ENCODE measurements at regions not wholly inside any gene's neighbourhood (a gene's known extent, or its start where the extent isn't known, plus 50 kb on each side); places are given as distances from the start of the nearest gene placed in this dataset.

DNA sequence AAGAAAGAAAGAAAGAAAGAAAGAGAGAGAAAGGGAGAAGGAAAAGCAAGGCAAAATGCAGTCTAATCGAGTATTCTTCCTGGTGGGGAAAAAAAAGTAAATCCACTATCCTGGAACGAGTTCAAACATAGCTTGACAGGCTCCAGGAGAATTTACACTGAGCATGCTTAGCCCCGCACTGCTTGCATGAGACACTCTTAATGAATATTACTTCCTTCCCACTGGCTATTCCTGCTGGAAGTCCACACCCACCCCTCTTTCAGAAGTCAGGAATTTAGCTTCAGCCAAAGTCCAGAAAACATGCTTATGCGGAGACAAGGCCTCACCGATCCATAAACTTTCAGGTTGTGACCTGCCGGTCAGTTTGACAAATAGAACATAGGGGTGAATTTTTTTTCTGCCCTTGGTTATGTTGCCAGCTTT lies 251.8 kb upstream of the BLID start:
- Histone ChIP-seq H3K9ac (no peak overlapping the region), H3K4me3 (no peak overlapping the region), H3K36me3 (no peaks in the 10 kb centered on the region), H3K9me3 (replicated peaks in 1 of 11) (no peaks in the 10 kb centered on the region), H3K4me1 (no peaks in the 10 kb centered on the region), H3K27ac (no peak overlapping the region), H4K20me1 (no peaks in the 10 kb centered on the region), H3K4me2 (no peak overlapping the region), H3K27me3 (no peaks in the 10 kb centered on the region)
- TF ChIP-seq Cebpa-rat (IDR thresholded peaks at IDR 0.05), result no peak

DNA sequence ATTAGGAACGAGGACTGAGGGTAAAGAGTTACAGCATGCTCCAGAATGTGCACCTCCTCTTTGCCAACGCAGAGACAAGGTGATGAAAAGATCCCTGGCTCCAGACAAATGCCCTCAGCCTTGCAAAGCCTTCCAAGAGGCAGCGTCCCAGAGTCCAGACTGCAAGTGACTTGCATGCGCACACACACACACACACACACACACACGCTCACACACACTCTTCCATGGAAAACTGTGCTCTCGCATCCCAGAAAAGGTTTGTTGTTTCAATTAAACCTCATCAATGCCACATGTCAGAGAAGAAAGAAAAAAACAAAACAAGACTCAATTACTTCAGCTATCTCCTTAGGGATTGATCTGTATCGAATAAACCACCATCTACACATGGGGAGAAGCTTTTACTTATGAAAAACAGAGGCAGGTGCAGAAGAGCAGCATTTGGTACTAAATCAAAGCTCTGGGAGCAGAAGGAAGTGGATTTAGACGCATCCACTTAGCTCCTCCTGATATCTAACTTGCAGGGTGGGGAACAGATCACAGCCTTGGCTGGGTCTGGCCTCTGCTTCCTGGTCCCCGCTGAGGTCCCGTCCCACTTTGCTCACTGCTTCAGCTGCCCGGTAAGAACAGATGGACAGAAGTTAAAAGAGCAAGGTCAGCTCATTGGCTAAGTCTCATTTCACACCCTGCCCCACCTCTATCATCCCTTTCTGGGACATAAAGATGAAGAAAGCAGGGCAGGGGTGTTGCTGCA lies 249.8 kb upstream of the BLID start:
- H3K36me3 ChIP-seq, result no peaks in the 10 kb centered on the region
- H3K9ac ChIP-seq, result no peak overlapping the region
- H3K27ac ChIP-seq, result no peak overlapping the region
- peaks cover 0 to 6% (median 3%) of the 10 kb centered on the region in 11 experiments; a peak in 8 of 22 replicates for H3K9me3 ChIP-seq (replicated peaks in 1 of 11)
- no peaks in the 10 kb centered on the region for H3K4me1 ChIP-seq
- no peak overlapping the region for H3K4me3 ChIP-seq
- no peak overlapping the region for H3K4me2 ChIP-seq
- H3K27me3 ChIP-seq, result no peaks in the 10 kb centered on the region
- H4K20me1 ChIP-seq, result no peaks in the 10 kb centered on the region
- no peak for TF ChIP-seq Cebpa-rat (IDR thresholded peaks at IDR 0.05)

DNA sequence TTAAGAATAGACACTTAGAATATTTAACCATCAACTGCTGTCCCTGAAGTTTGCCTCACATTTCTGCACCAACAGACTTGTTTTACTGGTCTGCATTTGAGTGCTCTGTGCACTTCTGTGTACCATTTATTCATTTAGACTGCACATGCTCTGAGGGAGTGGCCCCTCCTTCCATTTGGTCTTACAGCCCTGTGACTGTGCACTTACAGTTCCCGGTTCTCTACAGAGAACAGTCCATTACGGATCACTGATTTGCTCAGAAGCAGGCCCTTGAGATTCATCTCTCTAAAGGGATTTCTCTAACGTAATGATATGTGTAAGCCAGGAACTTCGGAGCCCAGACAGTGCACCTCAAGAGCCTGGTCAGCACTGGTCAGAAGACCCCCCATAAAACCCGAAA lies 247.3 kb upstream of the BLID start:
- TF ChIP-seq Cebpa-rat (IDR thresholded peaks at IDR 0.05), result no peak
- Histone ChIP-seq H3K9me3 (replicated peaks in 1 of 11) (peaks cover 0 to 12% (median 5%) of the 10 kb centered on the region in 11 experiments; a peak in 8 of 22 replicates), H3K4me2 (no peak overlapping the region), H3K4me3 (no peak overlapping the region), H3K4me1 (no peaks in the 10 kb centered on the region), H3K27ac (no peak overlapping the region), H3K36me3 (no peaks in the 10 kb centered on the region), H3K27me3 (no peaks in the 10 kb centered on the region), H3K9ac (no peak overlapping the region), H4K20me1 (no peaks in the 10 kb centered on the region)

DNA sequence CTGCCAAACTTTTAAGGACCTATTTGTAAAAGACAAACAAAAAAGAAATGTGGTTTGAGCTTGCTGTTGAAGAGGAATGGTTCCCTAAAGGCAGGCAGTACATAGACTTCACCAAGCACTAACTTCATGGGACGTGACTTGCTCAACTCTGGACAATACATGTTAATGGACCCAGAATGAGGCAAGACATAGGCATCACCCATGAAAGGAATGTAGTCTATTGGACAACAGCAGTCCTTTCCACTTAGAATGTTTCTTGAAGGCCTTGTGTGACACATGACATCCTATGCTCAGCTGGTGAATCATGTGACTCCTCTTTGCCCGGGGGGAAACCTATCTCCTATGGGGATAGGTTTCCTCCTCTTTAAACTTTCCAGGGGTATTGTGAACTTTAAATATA lies 246.4 kb upstream of the BLID start:
- H3K4me3 ChIP-seq, result no peak overlapping the region
- H3K4me2 ChIP-seq, result no peak overlapping the region
- H3K27ac ChIP-seq, result no peak overlapping the region
- H3K4me1 ChIP-seq, result no peaks in the 10 kb centered on the region
- H4K20me1 ChIP-seq, result no peaks in the 10 kb centered on the region
- no peak for TF ChIP-seq Cebpa-rat (IDR thresholded peaks at IDR 0.05)
- H3K36me3 ChIP-seq, result no peaks in the 10 kb centered on the region
- no peak overlapping the region for H3K9ac ChIP-seq
- peaks cover 0 to 12% (median 5%) of the 10 kb centered on the region in 11 experiments; a peak in 8 of 22 replicates for H3K9me3 ChIP-seq (replicated peaks in 1 of 11)
- no peaks in the 10 kb centered on the region for H3K27me3 ChIP-seq

DNA sequence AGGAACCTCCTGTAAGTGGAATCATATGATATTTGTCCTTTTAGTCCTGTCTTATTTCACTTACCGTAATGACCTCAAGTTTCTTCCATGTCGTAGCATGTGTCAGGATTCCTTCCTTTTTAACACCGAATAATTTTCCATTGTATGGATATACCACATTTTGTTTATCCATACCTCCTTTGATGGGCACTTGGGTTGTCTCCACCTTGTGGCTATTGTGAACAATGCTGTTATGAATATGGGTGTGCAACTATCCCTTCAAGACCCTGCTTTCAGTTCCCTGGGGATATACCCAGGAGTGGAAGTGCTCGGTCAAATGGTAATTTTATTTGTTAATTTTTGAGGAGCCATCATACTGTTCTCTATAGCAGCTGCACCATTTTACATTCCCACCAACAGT lies 244.9 kb upstream of the BLID start:
- Histone ChIP-seq H3K9ac (no peak overlapping the region), H3K27me3 (no peaks in the 10 kb centered on the region), H3K27ac (no peak overlapping the region), H4K20me1 (no peaks in the 10 kb centered on the region), H3K4me3 (no peak overlapping the region), H3K4me1 (no peaks in the 10 kb centered on the region), H3K36me3 (no peaks in the 10 kb centered on the region), H3K4me2 (no peak overlapping the region), H3K9me3 (replicated peaks in 1 of 11) (peaks cover 0 to 12% (median 6%) of the 10 kb centered on the region in 11 experiments; a peak in 8 of 22 replicates)
- TF ChIP-seq Cebpa-rat (IDR thresholded peaks at IDR 0.05), result no peak

DNA sequence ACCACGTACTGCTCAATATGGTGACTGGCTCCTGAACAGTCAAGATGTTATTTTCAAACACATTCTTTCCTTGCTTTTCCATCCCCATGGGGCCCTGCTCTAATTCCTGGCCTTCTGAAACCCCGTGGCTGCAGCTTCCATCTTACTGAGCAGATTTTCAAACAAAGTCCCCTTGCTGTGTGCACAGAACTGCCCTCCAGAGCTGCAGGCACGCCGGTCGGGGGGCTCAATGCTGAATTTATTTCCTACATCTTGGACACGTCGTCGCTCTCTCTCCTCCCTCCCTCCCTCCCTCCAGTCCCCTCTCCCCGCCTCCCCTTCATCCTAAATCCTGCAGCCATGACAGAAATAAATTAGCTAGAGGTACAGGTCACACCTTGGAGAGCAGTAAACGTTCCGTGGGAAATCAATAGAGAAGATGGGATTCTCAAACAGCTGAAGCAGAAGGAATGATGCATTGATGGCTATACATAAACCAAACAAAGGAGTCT lies 243.1 kb upstream of the BLID start:
- no peak for TF ChIP-seq Cebpa-rat (IDR thresholded peaks at IDR 0.05)
- Histone ChIP-seq H3K4me3 (no peak overlapping the region), H3K9me3 (replicated peaks in 1 of 11) (peaks cover 0 to 13% (median 7%) of the 10 kb centered on the region in 11 experiments; a peak in 8 of 22 replicates), H3K9ac (no peak overlapping the region), H3K27ac (no peak overlapping the region), H3K36me3 (no peaks in the 10 kb centered on the region), H3K4me1 (no peaks in the 10 kb centered on the region), H3K27me3 (no peaks in the 10 kb centered on the region), H4K20me1 (no peaks in the 10 kb centered on the region), H3K4me2 (no peak overlapping the region)

DNA sequence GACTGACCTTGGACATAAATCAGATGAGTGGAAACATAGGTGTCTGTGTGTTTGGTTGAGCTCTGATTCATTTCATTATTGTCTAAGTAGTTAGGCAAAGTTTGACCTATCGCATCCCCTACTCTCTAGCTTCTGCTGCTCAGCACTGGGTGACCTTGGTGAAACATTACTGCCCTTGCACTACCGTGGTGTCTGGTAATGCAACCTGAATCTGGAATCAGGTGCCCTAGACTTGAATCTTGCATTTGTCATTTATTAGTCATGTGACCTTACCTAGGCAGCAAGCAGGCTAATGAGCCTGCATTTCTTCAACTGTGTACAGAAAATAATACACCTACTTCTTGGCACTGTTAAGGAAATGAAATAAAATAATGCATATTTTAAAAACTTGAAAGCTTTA lies 242.3 kb upstream of the BLID start:
- Histone ChIP-seq H3K9me3 (replicated peaks in 1 of 11) (peaks cover 0 to 13% (median 7%) of the 10 kb centered on the region in 11 experiments; a peak in 8 of 22 replicates), H3K27ac (no peak overlapping the region), H3K27me3 (no peaks in the 10 kb centered on the region), H3K4me1 (no peaks in the 10 kb centered on the region), H4K20me1 (no peaks in the 10 kb centered on the region), H3K4me3 (no peak overlapping the region), H3K36me3 (no peaks in the 10 kb centered on the region), H3K4me2 (no peak overlapping the region), H3K9ac (no peak overlapping the region)
- no peak for TF ChIP-seq Cebpa-rat (IDR thresholded peaks at IDR 0.05)

DNA sequence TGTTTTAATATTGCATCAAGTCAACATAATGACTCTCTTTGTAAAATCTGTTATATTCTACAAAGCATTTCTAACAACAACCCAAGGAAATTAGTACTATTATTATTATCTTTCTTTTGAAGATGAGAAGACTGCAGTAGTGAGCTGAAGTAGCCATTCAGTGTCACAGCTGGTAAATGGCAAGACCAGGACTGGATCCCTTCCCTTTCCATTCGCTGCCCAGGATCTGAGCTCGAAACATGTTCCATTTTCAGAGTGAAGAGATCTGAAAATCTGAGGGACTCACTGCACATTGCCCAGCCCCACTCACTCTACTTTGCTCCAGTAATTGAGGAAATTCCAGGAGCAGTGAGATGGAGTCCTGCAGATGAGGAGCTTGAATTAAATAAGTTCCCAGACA lies 240.0 kb upstream of the BLID start:
- H3K4me1 ChIP-seq, result no peaks in the 10 kb centered on the region
- H3K27me3 ChIP-seq, result no peaks in the 10 kb centered on the region
- no peaks in the 10 kb centered on the region for H3K36me3 ChIP-seq
- H3K4me2 ChIP-seq, result no peak overlapping the region
- no peak for TF ChIP-seq Cebpa-rat (IDR thresholded peaks at IDR 0.05)
- peaks cover 7 to 24% (median 14%) of the 10 kb centered on the region in 11 experiments; a peak in 14 of 22 replicates for H3K9me3 ChIP-seq (replicated peaks in 1 of 11)
- H3K9ac ChIP-seq, result no peak overlapping the region
- H3K4me3 ChIP-seq, result no peak overlapping the region
- H4K20me1 ChIP-seq, result no peaks in the 10 kb centered on the region
- no peak overlapping the region for H3K27ac ChIP-seq

DNA sequence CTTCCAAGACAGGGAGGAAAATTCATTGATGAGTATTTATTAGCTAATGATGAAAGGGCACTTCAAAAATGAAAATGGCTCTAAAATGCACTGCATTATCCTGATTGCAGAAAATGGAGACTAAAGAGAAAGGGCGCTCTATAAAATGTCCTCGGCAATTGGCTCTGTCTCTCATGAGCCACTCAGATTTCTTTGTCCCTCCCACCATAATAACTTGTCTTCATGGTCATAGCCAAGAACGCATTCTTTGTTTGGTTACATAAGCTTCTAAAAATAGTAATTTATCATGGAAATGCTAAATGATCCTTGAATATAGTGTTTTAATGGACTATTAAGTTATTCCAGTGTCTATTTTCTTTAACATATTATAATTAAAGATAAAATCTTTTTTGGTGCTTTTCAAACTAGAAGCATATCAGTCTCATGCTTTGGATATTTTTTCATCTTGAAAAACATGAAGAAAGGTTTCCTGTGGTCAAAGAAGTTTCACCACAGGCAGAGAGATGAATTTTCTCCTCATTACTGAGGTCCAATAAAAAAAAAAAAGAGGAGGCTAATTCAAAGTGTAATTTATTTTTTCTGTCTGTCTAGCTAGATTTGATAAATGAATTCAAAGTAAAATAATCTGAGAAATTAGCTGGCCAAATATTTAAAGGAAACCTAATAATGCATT lies 238.1 kb upstream of the BLID start:
- no peak overlapping the region for H3K9ac ChIP-seq
- H3K9me3 ChIP-seq (replicated peaks in 1 of 11), result peaks cover 7 to 19% (median 10%) of the 10 kb centered on the region in 11 experiments; a peak in 11 of 22 replicates
- H3K4me2 ChIP-seq, result no peak overlapping the region
- no peaks in the 10 kb centered on the region for H4K20me1 ChIP-seq
- TF ChIP-seq Cebpa-rat (IDR thresholded peaks at IDR 0.05), result no peak
- no peaks in the 10 kb centered on the region for H3K4me1 ChIP-seq
- no peaks in the 10 kb centered on the region for H3K27me3 ChIP-seq
- no peaks in the 10 kb centered on the region for H3K36me3 ChIP-seq
- H3K27ac ChIP-seq, result no peak overlapping the region
- no peak overlapping the region for H3K4me3 ChIP-seq
